ENCODE measurements at regions not wholly inside any gene's neighbourhood (a gene's known extent, or its start where the extent isn't known, plus 50 kb on each side); places are given as distances from the start of the nearest gene placed in this dataset.

DNA sequence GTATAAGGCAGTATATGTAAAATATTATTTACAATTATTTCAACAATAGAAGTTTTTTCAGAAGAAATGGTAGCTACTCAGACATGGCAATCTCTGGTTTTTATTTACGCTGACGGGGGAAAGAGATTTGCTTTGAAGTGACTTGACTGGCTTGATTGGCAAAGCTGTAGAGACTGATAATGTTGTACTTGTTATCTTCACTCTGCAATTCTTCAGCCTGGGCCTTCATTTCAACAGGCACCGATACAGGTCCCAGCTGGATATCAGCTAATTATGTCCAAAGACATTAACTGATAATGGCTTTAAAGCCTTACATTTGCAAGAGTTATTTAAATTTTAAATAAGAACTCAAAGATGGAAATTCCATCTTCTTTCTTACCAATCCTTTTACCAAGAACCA lies 151.4 kb upstream of the HS3ST3A1 start:
- H3K36me3 ChIP-seq (ENCODE audit: insufficient read depth, low read length, poor library complexity, severe bottlenecking) = no peaks in the 10 kb centered on the region
- TF ChIP-seq EZH2 (IDR thresholded peaks at IDR 0.05; ENCODE audit: borderline replicate concordance, low read depth, low read length, poor library complexity, severe bottlenecking) = no peak
- TF ChIP-seq, protein P1, sequence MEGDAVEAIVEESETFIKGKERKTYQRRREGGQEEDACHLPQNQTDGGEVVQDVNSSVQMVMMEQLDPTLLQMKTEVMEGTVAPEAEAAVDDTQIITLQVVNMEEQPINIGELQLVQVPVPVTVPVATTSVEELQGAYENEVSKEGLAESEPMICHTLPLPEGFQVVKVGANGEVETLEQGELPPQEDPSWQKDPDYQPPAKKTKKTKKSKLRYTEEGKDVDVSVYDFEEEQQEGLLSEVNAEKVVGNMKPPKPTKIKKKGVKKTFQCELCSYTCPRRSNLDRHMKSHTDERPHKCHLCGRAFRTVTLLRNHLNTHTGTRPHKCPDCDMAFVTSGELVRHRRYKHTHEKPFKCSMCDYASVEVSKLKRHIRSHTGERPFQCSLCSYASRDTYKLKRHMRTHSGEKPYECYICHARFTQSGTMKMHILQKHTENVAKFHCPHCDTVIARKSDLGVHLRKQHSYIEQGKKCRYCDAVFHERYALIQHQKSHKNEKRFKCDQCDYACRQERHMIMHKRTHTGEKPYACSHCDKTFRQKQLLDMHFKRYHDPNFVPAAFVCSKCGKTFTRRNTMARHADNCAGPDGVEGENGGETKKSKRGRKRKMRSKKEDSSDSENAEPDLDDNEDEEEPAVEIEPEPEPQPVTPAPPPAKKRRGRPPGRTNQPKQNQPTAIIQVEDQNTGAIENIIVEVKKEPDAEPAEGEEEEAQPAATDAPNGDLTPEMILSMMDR (conservative IDR thresholded peaks at IDR 0.05; ENCODE audit: low read depth, low read length) = no peak
- H3K4me3 ChIP-seq (ENCODE audit: low read depth, low read length, poor library complexity, severe bottlenecking) = no peak overlapping the region
- peaks cover 13% of the 10 kb centered on the region for H3K9me3 ChIP-seq (ENCODE audit: low read depth, low read length, poor library complexity, severe bottlenecking)
- intact Hi-C loops (cut with micrococcal nuclease; ENCODE audit: unreplicated experiment) = no loop called here
- no peaks in the 10 kb centered on the region for H3K4me1 ChIP-seq (ENCODE audit: insufficient read depth, low read length, poor library complexity, severe bottlenecking)
- H3K27me3 ChIP-seq (replicated peaks; ENCODE audit: insufficient read depth, low read depth, low read length, poor library complexity) = no peaks in the 10 kb centered on the region
- POLR2A ChIA-PET (ENCODE audit: low non-redundant PET) = no interaction called here
- no peak for DNase-seq (ENCODE audit: low spot score)
- no peak overlapping the region for H3K27ac ChIP-seq (ENCODE audit: low read depth, low read length, poor library complexity, severe bottlenecking)
- CTCF ChIA-PET = interaction anchor here (0.6 kb wide), 1 partner anchor 694 kb away, joined by 3 read pairs; no protein-coding TSS in a partner anchor
- no TSS peak for BruUV-seq (replicated peaks)

DNA sequence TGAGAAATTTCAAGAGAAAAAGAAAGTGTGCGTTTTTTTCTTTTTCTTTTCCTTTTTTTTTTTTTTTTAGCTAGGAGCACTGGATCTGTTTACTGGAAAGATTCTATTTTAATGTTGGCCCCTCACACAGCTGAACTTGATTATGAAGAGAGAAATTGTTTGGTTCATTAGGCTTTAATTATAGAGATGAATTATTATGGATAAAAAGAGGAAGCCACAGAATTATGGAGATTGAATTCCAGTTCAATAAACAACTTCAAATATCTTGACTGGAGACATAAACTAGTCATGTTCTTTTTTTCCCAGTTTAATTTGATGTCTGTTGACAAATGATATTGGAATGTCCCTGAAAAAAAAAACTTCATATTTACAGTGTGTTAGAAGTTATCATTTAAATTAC lies 152.0 kb upstream of the HS3ST3A1 start:
- Histone ChIP-seq H3K4me1 (ENCODE audit: insufficient read depth, low read length, poor library complexity, severe bottlenecking) (no peaks in the 10 kb centered on the region), H3K27me3 (replicated peaks; ENCODE audit: insufficient read depth, low read depth, low read length, poor library complexity) (no peaks in the 10 kb centered on the region), H3K4me3 (ENCODE audit: low read depth, low read length, poor library complexity, severe bottlenecking) (no peak overlapping the region), H3K27ac (ENCODE audit: low read depth, low read length, poor library complexity, severe bottlenecking) (no peak overlapping the region), H3K9me3 (ENCODE audit: low read depth, low read length, poor library complexity, severe bottlenecking) (peaks cover 13% of the 10 kb centered on the region), H3K36me3 (ENCODE audit: insufficient read depth, low read length, poor library complexity, severe bottlenecking) (no peaks in the 10 kb centered on the region)
- POLR2A ChIA-PET (ENCODE audit: low non-redundant PET) = no interaction called here
- BruUV-seq (replicated peaks) = no TSS peak
- no peak for DNase-seq (ENCODE audit: low spot score)
- CTCF ChIA-PET = interaction anchor here (0.6 kb wide), 1 partner anchor 693 kb away, joined by 3 read pairs; no protein-coding TSS in a partner anchor
- intact Hi-C loops (cut with micrococcal nuclease; ENCODE audit: unreplicated experiment) = no loop called here
- TF ChIP-seq, protein P1 (conservative IDR thresholded peaks at IDR 0.05; ENCODE audit: low read depth, low read length) = no peak
- TF ChIP-seq EZH2 (IDR thresholded peaks at IDR 0.05; ENCODE audit: borderline replicate concordance, low read depth, low read length, poor library complexity, severe bottlenecking) = no peak

DNA sequence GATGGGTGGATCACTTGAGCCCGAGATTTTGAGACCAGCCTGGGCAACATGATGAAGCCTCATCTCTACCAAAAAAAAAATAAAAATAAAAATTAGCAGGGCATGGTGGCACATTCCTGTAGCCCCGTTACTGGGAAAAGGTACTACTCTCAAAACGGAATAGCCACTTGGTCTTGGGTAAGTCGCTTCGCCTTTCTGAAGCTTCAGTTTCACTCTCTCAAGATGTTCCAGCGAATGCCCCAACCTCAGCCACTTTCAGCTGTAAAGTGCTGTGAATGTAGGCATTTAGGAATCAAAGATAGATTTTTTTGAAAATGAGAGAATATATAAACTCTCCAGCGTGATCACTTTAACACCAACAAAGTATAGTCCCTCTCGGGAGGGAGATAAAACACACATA lies 154.1 kb upstream of the HS3ST3A1 start:
- Histone ChIP-seq H3K36me3 (ENCODE audit: insufficient read depth, low read length, poor library complexity, severe bottlenecking) (no peaks in the 10 kb centered on the region), H3K27ac (ENCODE audit: low read depth, low read length, poor library complexity, severe bottlenecking) (no peak overlapping the region), H3K9me3 (ENCODE audit: low read depth, low read length, poor library complexity, severe bottlenecking) (peaks cover 13% of the 10 kb centered on the region), H3K4me3 (ENCODE audit: low read depth, low read length, poor library complexity, severe bottlenecking) (no peak overlapping the region), H3K4me1 (ENCODE audit: insufficient read depth, low read length, poor library complexity, severe bottlenecking) (no peaks in the 10 kb centered on the region), H3K27me3 (replicated peaks; ENCODE audit: insufficient read depth, low read depth, low read length, poor library complexity) (no peaks in the 10 kb centered on the region)
- intact Hi-C loops (cut with micrococcal nuclease; ENCODE audit: unreplicated experiment) = no loop called here
- no peak for DNase-seq (ENCODE audit: low spot score)
- POLR2A ChIA-PET (ENCODE audit: low non-redundant PET) = no interaction called here
- CTCF ChIA-PET = no interaction called here
- BruUV-seq (replicated peaks) = no TSS peak
- TF ChIP-seq EZH2 (IDR thresholded peaks at IDR 0.05; ENCODE audit: borderline replicate concordance, low read depth, low read length, poor library complexity, severe bottlenecking) = no peak
- TF ChIP-seq, protein P1 (conservative IDR thresholded peaks at IDR 0.05; ENCODE audit: low read depth, low read length) = no peak

Measured in A673 (cell line).